Central memory CD8-positive, alpha-beta T cell (primary cell): ENCODE measurements at regions not wholly inside any gene's neighbourhood (a gene's known extent, or its start where the extent isn't known, plus 50 kb on each side); places are given as distances from the start of the nearest gene placed in this dataset.

ENCODE experiments used
- ATAC-seq: fragments of 150-1000 bp; cut with Tn5 transposase; replicated peaks from 2 replicates; pipeline ENCODE4 v1.10.0; 2022; ENCODE audit warnings: mild to moderate bottlenecking, moderate FRiP score, moderate number of reproducible peaks; ENCODE audit not compliant: poor library complexity, severe bottlenecking; ENCODE audit errors: extremely low read depth
- DNase-seq, 2 donors: peaks; one replicate each; pipeline ENCODE4 v3.0.0; 2021; ENCODE audit warnings: low spot score in 2 of 2
- H3K27ac Mint-ChIP-seq: one replicate; pipeline ENCODE4 v1.8.0; 2022; ENCODE audit warnings: low read depth, mild to moderate bottlenecking, moderate library complexity, mixed read lengths
- H3K27me3 Mint-ChIP-seq: one replicate; pipeline ENCODE4 v1.8.0; 2022; ENCODE audit warnings: mixed read lengths
- H3K36me3 Mint-ChIP-seq: one replicate; pipeline ENCODE4 v1.8.0; 2022; ENCODE audit warnings: mild to moderate bottlenecking, moderate library complexity, mixed read lengths; ENCODE audit not compliant: insufficient read depth
- H3K4me1 Mint-ChIP-seq: one replicate; pipeline ENCODE4 v1.8.0; 2022; ENCODE audit warnings: mixed read lengths
- H3K4me3 Mint-ChIP-seq: one replicate; pipeline ENCODE4 v1.8.0; 2022; ENCODE audit warnings: mild to moderate bottlenecking, moderate library complexity, mixed read lengths
- H3K9me3 Mint-ChIP-seq: one replicate; pipeline ENCODE4 v1.8.0; 2022; ENCODE audit warnings: mixed read lengths

GRCh38 chr20:57060407-57061050 is 205.9 kb downstream of the BMP7 start:
- Mint-ChIP-seq H3K9me3 (no peaks in the 10 kb centered on the region), H3K4me1 (peaks cover 5% of the 10 kb centered on the region), H3K27me3 (peaks cover 45% of the 10 kb centered on the region), H3K27ac (no peak overlapping the region), H3K4me3 (no peak overlapping the region), H3K36me3 (no peaks in the 10 kb centered on the region)
- DNase-seq, result no peak
- no peak for ATAC-seq

DNA sequence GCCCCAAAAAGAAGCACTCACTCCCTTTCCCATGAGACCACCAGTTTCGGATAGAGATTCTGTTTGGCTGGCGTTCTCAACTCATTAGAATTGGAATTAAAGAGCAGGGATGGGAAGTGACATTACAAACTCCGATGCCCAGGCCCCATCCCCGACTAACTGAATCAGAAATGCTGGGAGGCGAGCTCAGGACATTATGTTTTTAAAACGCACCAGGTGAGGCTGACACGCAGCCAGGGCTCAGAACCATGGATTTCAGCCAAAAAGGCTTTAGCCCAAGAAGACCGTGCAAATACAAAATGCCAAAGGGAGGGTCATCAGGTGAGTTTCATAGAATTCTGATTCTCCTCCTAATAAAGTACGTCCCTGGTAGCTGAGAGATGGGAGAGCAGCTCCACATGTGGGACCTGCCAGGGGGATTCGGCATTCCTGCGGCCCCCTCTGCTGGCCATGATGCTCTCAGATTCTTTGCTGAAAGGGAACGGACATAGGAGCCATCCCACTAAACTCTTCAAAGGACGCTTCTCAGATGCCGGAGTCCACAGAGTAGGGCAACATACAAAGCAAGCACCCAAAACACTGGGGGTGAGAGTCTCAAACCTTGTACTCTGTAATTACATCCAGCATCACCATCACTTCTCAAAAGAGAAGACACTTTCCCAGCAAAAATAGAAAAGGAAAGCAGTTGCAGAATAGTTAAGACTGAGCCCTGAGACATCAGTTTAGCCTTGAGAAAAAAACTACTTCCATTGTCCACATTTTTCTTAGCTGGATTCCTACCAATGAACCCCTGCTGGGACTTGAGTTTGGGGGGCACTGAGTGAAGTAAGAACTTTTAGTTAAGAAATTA is 205.2 kb downstream of the BMP7 start:
- Mint-ChIP-seq H3K27ac (no peak overlapping the region), H3K9me3 (no peaks in the 10 kb centered on the region), H3K27me3 (peaks cover 53% of the 10 kb centered on the region), H3K36me3 (no peaks in the 10 kb centered on the region), H3K4me1 (peaks cover 5% of the 10 kb centered on the region), H3K4me3 (no peak overlapping the region)
- DNase-seq (no peak), ATAC-seq (no peak)

DNA sequence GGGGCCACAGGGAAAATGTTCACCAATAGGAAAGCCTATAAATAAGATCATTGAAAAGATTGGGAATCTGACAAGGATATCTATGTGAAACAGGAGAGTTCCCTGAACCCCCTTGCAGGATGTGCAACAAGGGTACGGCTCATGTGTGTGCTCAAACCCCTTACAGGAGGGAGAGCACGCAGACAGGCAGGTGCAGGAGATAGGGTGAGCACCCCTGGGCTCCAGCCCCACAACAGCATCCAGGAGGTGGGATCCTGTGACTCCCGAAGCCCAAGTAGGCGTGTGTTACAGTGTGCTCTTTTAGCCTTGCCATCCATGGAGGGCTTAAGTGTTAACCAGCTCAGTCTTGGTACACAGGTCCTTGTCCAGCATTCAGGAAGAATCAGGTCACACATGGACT is 204.2 kb downstream of the BMP7 start:
- Mint-ChIP-seq H3K36me3 (no peaks in the 10 kb centered on the region), H3K9me3 (no peaks in the 10 kb centered on the region), H3K4me1 (peaks cover 5% of the 10 kb centered on the region), H3K27ac (no peak overlapping the region), H3K27me3 (peaks cover 63% of the 10 kb centered on the region), H3K4me3 (no peak overlapping the region)
- no peak for DNase-seq
- ATAC-seq, result no peak

- H3K27ac Mint-ChIP-seq, result no peak overlapping the region
- no peak overlapping the region for H3K4me3 Mint-ChIP-seq
- H3K9me3 Mint-ChIP-seq, result no peaks in the 10 kb centered on the region
- no peak for ATAC-seq
- H3K36me3 Mint-ChIP-seq, result no peaks in the 10 kb centered on the region
- H3K27me3 Mint-ChIP-seq, result peaks cover 67% of the 10 kb centered on the region
- peaks cover 5% of the 10 kb centered on the region for H3K4me1 Mint-ChIP-seq
- no peak for DNase-seq
Measured at GRCh38 chr20:57062696-57063270, 203.7 kb downstream of the BMP7 start.

GRCh38 chr20:57064836-57065235 is 201.6 kb downstream of the BMP7 start:
- Mint-ChIP-seq H3K27me3 (peaks cover 65% of the 10 kb centered on the region), H3K27ac (no peak overlapping the region), H3K36me3 (no peaks in the 10 kb centered on the region), H3K9me3 (no peaks in the 10 kb centered on the region), H3K4me3 (no peak overlapping the region), H3K4me1 (no peaks in the 10 kb centered on the region)
- ATAC-seq (no peak), DNase-seq (no peak)

- Mint-ChIP-seq H3K9me3 (no peaks in the 10 kb centered on the region), H3K4me3 (no peak overlapping the region), H3K4me1 (no peaks in the 10 kb centered on the region), H3K27me3 (peaks cover 65% of the 10 kb centered on the region), H3K36me3 (no peaks in the 10 kb centered on the region), H3K27ac (no peak overlapping the region)
- no peak for DNase-seq
- ATAC-seq, result no peak
Measured at GRCh38 chr20:57065646-57066045, 200.8 kb downstream of the BMP7 start.

GRCh38 chr20:57066126-57066900 is 200.1 kb downstream of the BMP7 start:
- ATAC-seq (no peak), DNase-seq (no peak)
- Mint-ChIP-seq H3K36me3 (no peaks in the 10 kb centered on the region), H3K4me1 (no peaks in the 10 kb centered on the region), H3K27me3 (peaks cover 69% of the 10 kb centered on the region), H3K4me3 (no peak overlapping the region), H3K9me3 (no peaks in the 10 kb centered on the region), H3K27ac (no peak overlapping the region)

DNA sequence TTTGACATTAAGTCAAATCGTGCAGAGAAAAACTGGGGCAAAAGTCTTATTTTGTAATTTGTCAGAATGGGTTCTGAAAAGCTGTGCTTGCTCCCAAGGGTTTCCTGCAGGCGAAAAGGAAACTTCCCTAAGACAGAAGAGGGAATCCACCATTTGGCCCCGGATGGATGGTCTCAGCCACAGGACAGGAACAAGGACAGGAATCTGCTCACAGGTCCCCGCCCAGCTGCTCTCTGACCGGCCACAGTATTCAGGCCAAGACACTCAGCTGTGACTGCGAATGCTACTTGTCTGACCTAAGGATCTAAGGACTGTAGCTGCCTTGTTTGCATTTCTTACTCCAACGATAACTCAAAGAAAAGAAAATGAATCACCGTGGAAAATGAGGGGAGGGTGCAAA is 197.0 kb downstream of the BMP7 start:
- no peak overlapping the region for H3K4me3 Mint-ChIP-seq
- no peak for ATAC-seq
- H3K4me1 Mint-ChIP-seq, result no peaks in the 10 kb centered on the region
- no peak overlapping the region for H3K27ac Mint-ChIP-seq
- no peak for DNase-seq
- peaks cover 84% of the 10 kb centered on the region for H3K27me3 Mint-ChIP-seq
- no peaks in the 10 kb centered on the region for H3K36me3 Mint-ChIP-seq
- H3K9me3 Mint-ChIP-seq, result no peaks in the 10 kb centered on the region

- no peaks in the 10 kb centered on the region for H3K4me1 Mint-ChIP-seq
- ATAC-seq, result no peak
- no peaks in the 10 kb centered on the region for H3K9me3 Mint-ChIP-seq
- H3K36me3 Mint-ChIP-seq, result no peaks in the 10 kb centered on the region
- H3K27me3 Mint-ChIP-seq, result peaks cover 76% of the 10 kb centered on the region
- DNase-seq, result no peak
- no peak overlapping the region for H3K4me3 Mint-ChIP-seq
- H3K27ac Mint-ChIP-seq, result no peak overlapping the region
Measured at GRCh38 chr20:57070296-57070695, 196.1 kb downstream of the BMP7 start.

GRCh38 chr20:57071283-57071731 is 195.1 kb downstream of the BMP7 start:
- no peak overlapping the region for H3K4me3 Mint-ChIP-seq
- peak overlapping the region; percentile 41 for H3K27ac Mint-ChIP-seq
- no peak for ATAC-seq
- no peaks in the 10 kb centered on the region for H3K9me3 Mint-ChIP-seq
- DNase-seq, result no peak
- no peaks in the 10 kb centered on the region for H3K4me1 Mint-ChIP-seq
- H3K27me3 Mint-ChIP-seq, result peaks cover 71% of the 10 kb centered on the region
- H3K36me3 Mint-ChIP-seq, result no peaks in the 10 kb centered on the region

DNA sequence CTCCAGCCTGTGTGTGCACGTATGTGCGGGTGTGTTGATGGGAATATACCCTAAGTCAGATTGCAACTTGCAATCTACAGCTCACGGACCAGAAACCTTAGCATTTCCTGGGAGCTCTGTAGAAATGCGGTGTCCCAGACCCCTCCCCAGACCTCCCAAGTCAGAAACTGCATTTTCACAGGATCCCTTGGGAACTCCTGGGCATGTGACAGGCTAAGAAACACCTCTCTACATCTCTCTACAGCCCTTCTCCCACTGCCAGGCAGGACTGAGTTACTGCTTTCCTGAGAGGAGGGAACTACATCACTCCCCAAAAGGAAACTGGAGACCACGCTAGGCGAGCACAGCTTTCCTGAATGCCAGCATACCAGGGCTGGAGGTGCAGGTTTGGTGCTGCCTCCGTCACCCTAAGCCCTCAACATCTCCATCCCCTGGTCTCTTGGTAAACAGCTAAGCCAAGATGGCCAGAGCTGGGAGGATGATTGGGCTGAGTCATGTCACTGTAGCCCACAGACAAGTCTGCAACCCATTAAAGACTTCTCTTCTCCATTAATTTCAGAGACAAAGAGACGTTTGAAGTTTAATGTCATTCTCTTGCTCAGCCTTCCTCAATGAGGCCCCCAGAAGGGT is 194.4 kb downstream of the BMP7 start:
- Mint-ChIP-seq H3K4me1 (no peaks in the 10 kb centered on the region), H3K27ac (no peak overlapping the region), H3K36me3 (no peaks in the 10 kb centered on the region), H3K4me3 (no peak overlapping the region), H3K27me3 (peaks cover 71% of the 10 kb centered on the region), H3K9me3 (peaks cover 3% of the 10 kb centered on the region)
- ATAC-seq (no peak), DNase-seq (no peak)

GRCh38 chr20:57073402-57073801 is 193.0 kb downstream of the BMP7 start:
- Mint-ChIP-seq H3K4me1 (no peaks in the 10 kb centered on the region), H3K27me3 (peaks cover 59% of the 10 kb centered on the region), H3K9me3 (peaks cover 5% of the 10 kb centered on the region), H3K36me3 (no peaks in the 10 kb centered on the region), H3K4me3 (no peak overlapping the region), H3K27ac (no peak overlapping the region)
- no peak for ATAC-seq
- no peak for DNase-seq
